ENCODE measurements at regions not wholly inside any gene's neighbourhood (a gene's known extent, or its start where the extent isn't known, plus 50 kb on each side); places are given as distances from the start of the nearest gene placed in this dataset.

DNA sequence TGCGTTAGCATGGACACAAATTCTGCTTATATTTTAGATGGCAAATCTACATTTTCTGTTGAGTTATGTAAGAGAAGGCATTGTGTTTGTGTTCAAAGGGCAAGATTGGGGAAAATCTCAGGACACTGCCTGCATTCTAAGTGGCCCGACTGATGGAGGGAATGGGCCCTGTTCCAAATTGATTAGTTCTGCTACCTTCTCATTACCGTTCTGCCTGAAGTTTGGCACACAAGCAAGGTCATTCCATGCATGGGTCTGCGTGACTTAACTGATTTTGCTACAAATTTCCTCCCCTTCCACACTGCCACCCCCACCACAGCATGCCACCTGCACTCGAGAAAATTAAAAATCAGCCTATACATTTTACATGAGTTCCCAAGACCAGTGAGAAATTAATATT is 409.9 kb downstream of the BRINP1 start:
- TF ChIP-seq, protein P1, sequence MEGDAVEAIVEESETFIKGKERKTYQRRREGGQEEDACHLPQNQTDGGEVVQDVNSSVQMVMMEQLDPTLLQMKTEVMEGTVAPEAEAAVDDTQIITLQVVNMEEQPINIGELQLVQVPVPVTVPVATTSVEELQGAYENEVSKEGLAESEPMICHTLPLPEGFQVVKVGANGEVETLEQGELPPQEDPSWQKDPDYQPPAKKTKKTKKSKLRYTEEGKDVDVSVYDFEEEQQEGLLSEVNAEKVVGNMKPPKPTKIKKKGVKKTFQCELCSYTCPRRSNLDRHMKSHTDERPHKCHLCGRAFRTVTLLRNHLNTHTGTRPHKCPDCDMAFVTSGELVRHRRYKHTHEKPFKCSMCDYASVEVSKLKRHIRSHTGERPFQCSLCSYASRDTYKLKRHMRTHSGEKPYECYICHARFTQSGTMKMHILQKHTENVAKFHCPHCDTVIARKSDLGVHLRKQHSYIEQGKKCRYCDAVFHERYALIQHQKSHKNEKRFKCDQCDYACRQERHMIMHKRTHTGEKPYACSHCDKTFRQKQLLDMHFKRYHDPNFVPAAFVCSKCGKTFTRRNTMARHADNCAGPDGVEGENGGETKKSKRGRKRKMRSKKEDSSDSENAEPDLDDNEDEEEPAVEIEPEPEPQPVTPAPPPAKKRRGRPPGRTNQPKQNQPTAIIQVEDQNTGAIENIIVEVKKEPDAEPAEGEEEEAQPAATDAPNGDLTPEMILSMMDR (conservative IDR thresholded peaks at IDR 0.05 in 1 of 2, IDR thresholded peaks at IDR 0.05 in 1 of 2; ENCODE audit: low read depth in 1 of 2, low read length in 2 of 2) = no peak
- TF ChIP-seq EZH2 (IDR thresholded peaks at IDR 0.05; ENCODE audit: low read length, missing control alignments) = no peak
